Skin epidermis (tissue), 12 donors: ENCODE measurements at regions not wholly inside any gene's neighbourhood (a gene's known extent, or its start where the extent isn't known, plus 50 kb on each side); places are given as distances from the start of the nearest gene placed in this dataset.

Source experiments
- H3K27ac ChIP-seq, 21 experiments: fragments of 200-600 bp; sonication (generic) in 11 of 21; one replicate each; pipeline ENCODE4 v1.5.0; 2020; ENCODE audit warnings: mild to moderate bottlenecking in 3 of 21, inconsistent platforms in 2 of 21, moderate library complexity in 2 of 21
- H3K4me3 ChIP-seq, 7 experiments: fragments of 200-600 bp; sonication (generic) in 2 of 7; one replicate each; pipeline ENCODE4 v1.5.0; 2020; ENCODE audit warnings: inconsistent platforms in 2 of 7, mild to moderate bottlenecking in 2 of 7, moderate library complexity in 1 of 7

GRCh38 chr10:121062115-121062514 lies 211.0 kb downstream of the WDR11 start:
- Histone ChIP-seq H3K4me3 (no peak overlapping the region), H3K27ac (no peak overlapping the region)

GRCh38 chr10:121063744-121064143 lies 212.6 kb downstream of the WDR11 start:
- H3K27ac ChIP-seq = no peak overlapping the region

GRCh38 chr10:121064491-121064890 lies 213.3 kb downstream of the WDR11 start:
- H3K4me3 ChIP-seq = no peak overlapping the region
- no peak overlapping the region for H3K27ac ChIP-seq

More at GRCh38 chr10:121063744-121064143, 212.6 kb downstream of the WDR11 start:
- H3K4me3 ChIP-seq = no peak overlapping the region

DNA sequence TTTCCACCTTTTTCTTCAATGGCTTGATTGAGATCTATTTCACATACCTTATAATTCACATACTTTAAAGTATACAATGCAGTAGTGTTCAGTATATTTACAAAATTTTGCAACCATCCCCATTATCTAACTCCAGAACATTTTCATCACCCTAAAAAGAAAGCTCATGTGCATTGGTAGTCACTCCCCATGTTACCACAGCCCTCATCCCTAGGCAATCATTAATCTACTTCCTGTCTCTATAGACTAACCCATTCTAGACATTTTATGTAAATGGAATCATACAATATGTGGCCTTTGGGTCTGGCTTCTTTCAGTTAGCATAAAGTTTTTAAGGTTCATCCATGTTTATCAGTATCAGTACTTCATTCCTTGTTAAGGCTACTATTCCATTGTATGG lies 214.2 kb downstream of the WDR11 start:
- Histone ChIP-seq H3K4me3 (no peak overlapping the region), H3K27ac (no peak overlapping the region)

- H3K4me3 ChIP-seq = no peak overlapping the region
- H3K27ac ChIP-seq = peak overlapping the region in 10 of 21 experiments; percentile 6 to 76 (median 48)
These were observed 218.1 kb downstream of the WDR11 start for GRCh38 chr10:121069061-121069850.

- Histone ChIP-seq H3K27ac (no peak overlapping the region), H3K4me3 (no peak overlapping the region)
These were observed 219.3 kb downstream of the WDR11 start for GRCh38 chr10:121070275-121071070.

GRCh38 chr10:121071901-121072300 lies 220.7 kb downstream of the WDR11 start:
- no peak overlapping the region for H3K4me3 ChIP-seq
- H3K27ac ChIP-seq = no peak overlapping the region

DNA sequence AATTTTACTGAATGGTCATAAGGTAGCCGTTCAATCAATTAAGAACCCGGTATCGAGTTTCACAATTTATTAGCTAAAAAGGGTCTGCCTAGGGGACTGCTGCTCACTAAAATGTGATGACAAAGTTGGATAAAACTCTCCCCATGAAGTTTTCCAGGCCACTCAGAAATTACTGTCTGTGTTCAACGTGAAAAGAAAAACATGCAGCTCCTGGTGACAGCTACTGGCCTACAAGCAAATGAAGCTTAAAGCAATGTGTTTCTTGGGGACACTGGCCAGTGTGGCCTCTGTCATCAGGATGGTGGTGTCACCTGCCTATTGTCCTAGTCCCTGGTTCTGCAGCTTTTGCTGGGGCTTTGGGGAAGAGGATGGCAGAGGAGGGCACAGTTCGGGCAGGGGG lies 222.6 kb downstream of the WDR11 start:
- Histone ChIP-seq H3K4me3 (no peak overlapping the region), H3K27ac (no peak overlapping the region)

- H3K4me3 ChIP-seq = no peak overlapping the region
- H3K27ac ChIP-seq = peak overlapping the region in 3 of 21 experiments; percentile 3 to 80 (median 31)
These were observed 225.9 kb downstream of the WDR11 start for GRCh38 chr10:121076776-121077715.

DNA sequence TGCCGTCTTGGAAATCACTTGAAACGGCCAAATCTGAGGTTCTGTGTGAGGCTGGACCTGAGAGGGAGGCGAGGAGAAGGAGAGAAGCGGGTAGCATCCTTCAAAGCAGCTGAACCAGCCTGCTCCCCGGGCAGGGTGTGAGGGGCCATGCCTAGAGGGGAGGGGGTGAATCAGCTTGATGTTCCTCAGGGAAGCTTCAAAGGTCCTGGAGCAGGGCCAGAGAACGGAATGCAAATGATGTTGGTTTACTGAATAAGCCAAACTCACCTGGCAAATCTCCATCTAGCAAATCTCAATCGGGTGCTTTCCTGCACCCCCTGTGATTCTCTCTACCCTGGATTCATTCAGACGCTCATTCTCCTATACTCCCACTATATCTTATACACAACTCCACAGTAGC lies 226.9 kb downstream of the WDR11 start:
- no peak overlapping the region for H3K4me3 ChIP-seq
- H3K27ac ChIP-seq = peak overlapping the region in 8 of 21 experiments; percentile 1 to 80 (median 46)

DNA sequence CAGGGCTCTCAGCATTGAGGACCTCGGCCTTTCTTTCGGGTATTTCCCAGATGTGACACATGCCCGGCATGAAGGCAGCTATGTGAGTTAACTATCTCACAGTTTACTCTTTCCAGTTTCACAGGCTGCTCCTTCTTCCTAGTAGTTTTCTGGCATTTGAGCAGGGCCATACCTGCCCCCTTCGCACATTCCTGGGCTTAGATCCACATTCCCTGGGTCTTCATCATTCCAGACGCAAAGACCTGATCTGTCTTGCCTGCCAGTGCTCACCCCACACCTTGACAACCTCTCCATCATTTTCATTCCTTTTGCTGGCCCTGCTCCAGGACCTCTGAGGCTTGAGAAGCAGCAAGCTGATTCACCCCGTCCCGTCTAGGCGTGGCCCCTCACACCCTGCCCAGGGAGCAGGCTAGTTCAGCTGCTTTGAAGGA lies 227.5 kb downstream of the WDR11 start:
- H3K4me3 ChIP-seq = no peak overlapping the region
- H3K27ac ChIP-seq = peak overlapping the region in 7 of 21 experiments; percentile 10 to 80 (median 53)

DNA sequence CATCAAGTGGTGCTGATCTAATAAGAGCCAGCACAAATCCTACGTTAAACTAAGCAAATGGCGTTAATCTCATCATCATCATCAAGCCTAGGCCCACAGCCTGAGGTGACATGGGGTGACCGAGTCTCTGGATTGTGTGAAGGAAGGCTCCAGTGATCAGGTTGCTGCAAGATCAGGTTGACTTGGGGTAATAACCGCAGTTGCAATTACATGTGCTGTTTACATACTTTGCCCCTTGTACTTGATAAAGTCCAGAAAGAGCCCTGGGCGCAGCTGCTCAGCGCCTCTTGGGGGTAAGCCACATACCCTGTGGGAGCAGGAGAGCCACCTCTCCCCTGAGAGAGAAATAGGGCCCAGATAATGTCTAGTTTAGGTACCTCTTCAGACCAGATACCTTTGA lies 228.1 kb downstream of the WDR11 start:
- peak overlapping the region in 4 of 21 experiments; percentile 9 to 69 (median 10) for H3K27ac ChIP-seq
- no peak overlapping the region for H3K4me3 ChIP-seq

GRCh38 chr10:121080281-121080891 lies 229.2 kb downstream of the WDR11 start:
- Histone ChIP-seq H3K27ac (peak overlapping the region in 1 of 21 experiments; percentile 69), H3K4me3 (no peak overlapping the region)

GRCh38 chr10:121081306-121081705 lies 230.1 kb downstream of the WDR11 start:
- Histone ChIP-seq H3K4me3 (no peak overlapping the region), H3K27ac (no peak overlapping the region)

GRCh38 chr10:121082984-121083383 lies 231.8 kb downstream of the WDR11 start:
- no peak overlapping the region for H3K4me3 ChIP-seq
- no peak overlapping the region for H3K27ac ChIP-seq

- H3K4me3 ChIP-seq = no peak overlapping the region
- no peak overlapping the region for H3K27ac ChIP-seq
These were observed 233.0 kb downstream of the WDR11 start for GRCh38 chr10:121084016-121084674.

GRCh38 chr10:121084675-121085070 lies 233.5 kb downstream of the WDR11 start:
- Histone ChIP-seq H3K27ac (no peak overlapping the region), H3K4me3 (no peak overlapping the region)

DNA sequence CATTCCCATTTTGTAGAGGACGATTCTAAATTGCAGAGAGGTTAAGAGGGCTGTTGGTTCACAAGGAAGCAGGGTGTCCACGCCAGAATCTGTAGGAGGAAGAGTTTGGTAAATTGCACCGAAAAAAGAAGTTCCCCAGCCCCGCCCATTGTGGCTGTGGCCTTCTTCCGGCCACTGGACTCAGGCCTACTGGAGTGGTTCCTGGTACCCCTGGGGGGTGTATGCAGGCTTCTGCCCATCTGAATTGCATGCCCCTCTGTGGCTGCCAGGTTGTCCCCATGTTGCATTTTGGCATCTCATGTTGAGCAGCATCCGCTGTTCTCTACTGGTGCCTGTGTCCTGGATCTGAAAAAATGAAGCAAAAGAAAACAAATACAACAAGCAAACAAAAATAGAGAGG lies 234.2 kb downstream of the WDR11 start:
- Histone ChIP-seq H3K4me3 (no peak overlapping the region), H3K27ac (no peak overlapping the region)

- Histone ChIP-seq H3K27ac (no peak overlapping the region), H3K4me3 (no peak overlapping the region)
These were observed 236.0 kb downstream of the WDR11 start for GRCh38 chr10:121087129-121087528.
